Liver (tissue), 8 donors: ENCODE measurements at regions not wholly inside any gene's neighbourhood (a gene's known extent, or its start where the extent isn't known, plus 50 kb on each side); places are given as distances from the start of the nearest gene placed in this dataset.

Experiments used
- DNase-seq: peaks from one replicate; pipeline ENCODE4 v3.0.0-alpha.2; 2017; ENCODE audit warnings: low spot score
- H3K27ac ChIP-seq, 2 donors: one replicate each; pipeline ENCODE4 v1.7.0; 2013; ENCODE audit warnings: inconsistent platforms in 2 of 2, low read length in 2 of 2, control low read depth in 1 of 2, low read depth in 1 of 2, mild to moderate bottlenecking in 1 of 2
- H3K27me3 ChIP-seq, 4 donors: one replicate each; pipeline versions ENCODE4 v1.6.1 to v1.7.0; 2013; ENCODE audit warnings: low read length in 3 of 4, inconsistent platforms in 1 of 4, mild to moderate bottlenecking in 1 of 4, moderate library complexity in 1 of 4; ENCODE audit not compliant: control insufficient read depth in 4 of 4, insufficient read depth in 4 of 4
- H3K36me3 ChIP-seq, 4 donors: one replicate each; pipeline versions ENCODE4 v1.6.1 to v1.7.0; 2013; ENCODE audit warnings: low read length in 3 of 4, mild to moderate bottlenecking in 3 of 4, low read depth in 1 of 4, moderate library complexity in 1 of 4; ENCODE audit not compliant: control insufficient read depth in 4 of 4, insufficient read depth in 3 of 4
- H3K4me1 ChIP-seq, 4 donors: one replicate each; pipeline versions ENCODE4 v1.6.1 to v1.7.0; 2013; ENCODE audit warnings: low read length in 3 of 4, mild to moderate bottlenecking in 3 of 4, moderate library complexity in 1 of 4; ENCODE audit not compliant: control insufficient read depth in 4 of 4, insufficient read depth in 4 of 4
- H3K4me3 ChIP-seq, 3 donors: one replicate each; pipeline versions ENCODE4 v1.6.1 to v1.7.0; 2013; ENCODE audit warnings: low read length in 3 of 3, control low read depth in 1 of 3, low read depth in 1 of 3, mild to moderate bottlenecking in 1 of 3
- H3K9ac ChIP-seq, 2 donors: one replicate each; pipeline ENCODE4 v1.7.0; 2013; ENCODE audit warnings: low read length in 2 of 2, mild to moderate bottlenecking in 2 of 2, moderate library complexity in 2 of 2, control low read depth in 1 of 2, low read depth in 1 of 2
- H3K9me3 ChIP-seq, 4 donors: one replicate each; pipeline versions ENCODE4 v1.6.1 to v1.7.0; 2013; ENCODE audit warnings: low read length in 3 of 4; ENCODE audit not compliant: control insufficient read depth in 4 of 4
- EGR1 ChIP-seq, 2 donors: IDR thresholded peaks; 2 replicates each; pipeline ENCODE4 v1.6.1; 2016 to 2018; ENCODE audit warnings: antibody characterized with exemption in 2 of 2, low read depth in 2 of 2
- FOXA1 ChIP-seq: IDR thresholded peaks from 2 replicates; pipeline ENCODE4 v1.6.1; 2016; ENCODE audit warnings: antibody characterized with exemption
- FOXA2 ChIP-seq: IDR thresholded peaks from 2 replicates; pipeline ENCODE4 v1.6.1; 2016; ENCODE audit warnings: antibody characterized with exemption
- HNF4A ChIP-seq, 2 donors: conservative IDR thresholded peaks; 2 replicates each; pipeline ENCODE4 v1.6.1; 2016; ENCODE audit warnings: antibody characterized with exemption in 2 of 2, mild to moderate bottlenecking in 2 of 2
- HNF4G ChIP-seq: IDR thresholded peaks from 2 replicates; pipeline ENCODE4 v1.6.1; 2016; ENCODE audit warnings: antibody characterized with exemption
- JUND ChIP-seq, 2 donors: IDR thresholded peaks; 2 replicates each; pipeline ENCODE4 v1.6.1; 2016; ENCODE audit warnings: antibody characterized with exemption in 2 of 2
- NR2F2 ChIP-seq: IDR thresholded peaks from 2 replicates; pipeline ENCODE4 v1.6.1; 2016; ENCODE audit warnings: antibody characterized with exemption
- RAD21 ChIP-seq, 2 donors: IDR thresholded peaks; 2 replicates each; pipeline ENCODE4 v1.6.1; 2016; ENCODE audit warnings: antibody characterized with exemption in 2 of 2, mild to moderate bottlenecking in 2 of 2
- RXRA ChIP-seq, 2 donors: IDR thresholded peaks; 2 replicates each; pipeline ENCODE4 v1.6.1; 2017 to 2018; ENCODE audit warnings: antibody characterized with exemption in 2 of 2, mild to moderate bottlenecking in 1 of 2
- SP1 ChIP-seq: IDR thresholded peaks from 2 replicates; pipeline ENCODE4 v1.6.1; 2018; ENCODE audit warnings: antibody characterized with exemption, mild to moderate bottlenecking
- TAF1 ChIP-seq: conservative IDR thresholded peaks from 2 replicates; pipeline ENCODE4 v1.6.1; 2016; ENCODE audit warnings: antibody characterized with exemption, mild to moderate bottlenecking
- WGBS: extraction: QIAGEN DNeasy Blood & Tissue Kit; methylation state at CpG from one replicate; pipeline ENCODE4 v1.1.7; 2013; 5-methylcytosine and 5-hydroxymethylcytosine counted together
- TF ChIP-seq, protein P1 (sequence below): IDR thresholded peaks from 2 replicates; pipeline ENCODE4 v1.6.1; 2016; ENCODE audit warnings: antibody characterized with exemption
- TF ChIP-seq, protein P2 (sequence below): fragments of 150-350 bp; IDR thresholded peaks from 2 replicates; pipeline ENCODE4 v1.5.1; 2017; ENCODE audit warnings: improper control_type of control experiment, low read depth, low read length; ENCODE audit not compliant: missing input control
- TF ChIP-seq, protein P3 (sequence below): IDR thresholded peaks from 2 replicates; pipeline ENCODE4 v1.6.1; 2016; ENCODE audit warnings: antibody characterized with exemption, mild to moderate bottlenecking
- donor health status: healthy.
- donor health status: healthy.
- donor health status: healthy.
- donor health status: healthy.
- donor health status: healthy.

- Histone ChIP-seq H3K27ac (no peak overlapping the region), H3K36me3 (no peaks in the 10 kb centered on the region), H3K9ac (no peak overlapping the region), H3K27me3 (no peaks in the 10 kb centered on the region), H3K9me3 (no peaks in the 10 kb centered on the region), H3K4me3 (no peak overlapping the region), H3K4me1 (no peaks in the 10 kb centered on the region)
- DNase-seq: no peak
- TF ChIP-seq NR2F2 (no peak), RXRA (IDR thresholded peaks at IDR 0.05) (no peak), FOXA2 (no peak), HNF4G (no peak), FOXA1 (no peak)
- WGBS: 91% methylated on average over 1 of the region's 1 CpG
Observed at GRCh38 chr7:124674451-124674850, 91.1 kb downstream of the GPR37 start.

DNA sequence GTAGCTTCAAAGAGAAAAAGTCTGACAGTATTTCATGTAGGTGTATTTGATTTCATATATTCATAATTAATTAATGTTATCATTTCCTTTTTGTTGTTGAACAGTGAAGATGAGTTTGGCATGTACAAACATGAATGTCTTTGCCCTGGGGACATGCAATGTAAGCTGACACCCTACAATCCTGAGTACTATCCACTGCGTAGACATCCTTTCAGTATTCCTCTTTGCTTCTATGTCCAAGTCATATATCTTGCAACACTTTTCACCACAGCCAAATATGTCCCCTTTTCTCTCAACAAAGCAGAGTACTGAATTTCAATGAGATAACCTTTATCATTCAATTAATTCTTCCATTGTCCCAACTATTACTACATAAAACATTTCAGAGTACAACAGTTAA, 93.6 kb downstream of the GPR37 start:
- 96% methylated on average over 1 of the region's 1 CpG for WGBS
- Histone ChIP-seq H3K4me1 (peaks cover 0 to 10% (median 4%) of the 10 kb centered on the region in 4 donors), H3K27me3 (no peaks in the 10 kb centered on the region), H3K9me3 (no peaks in the 10 kb centered on the region), H3K27ac (no peak overlapping the region), H3K36me3 (no peaks in the 10 kb centered on the region), H3K9ac (no peak overlapping the region), H3K4me3 (no peak overlapping the region)
- TF ChIP-seq NR2F2: no peak
- TF ChIP-seq RXRA (IDR thresholded peaks at IDR 0.05): no peak
- TF ChIP-seq, protein P1, sequence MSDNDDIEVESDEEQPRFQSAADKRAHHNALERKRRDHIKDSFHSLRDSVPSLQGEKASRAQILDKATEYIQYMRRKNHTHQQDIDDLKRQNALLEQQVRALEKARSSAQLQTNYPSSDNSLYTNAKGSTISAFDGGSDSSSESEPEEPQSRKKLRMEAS: no peak
- TF ChIP-seq, protein P2, sequence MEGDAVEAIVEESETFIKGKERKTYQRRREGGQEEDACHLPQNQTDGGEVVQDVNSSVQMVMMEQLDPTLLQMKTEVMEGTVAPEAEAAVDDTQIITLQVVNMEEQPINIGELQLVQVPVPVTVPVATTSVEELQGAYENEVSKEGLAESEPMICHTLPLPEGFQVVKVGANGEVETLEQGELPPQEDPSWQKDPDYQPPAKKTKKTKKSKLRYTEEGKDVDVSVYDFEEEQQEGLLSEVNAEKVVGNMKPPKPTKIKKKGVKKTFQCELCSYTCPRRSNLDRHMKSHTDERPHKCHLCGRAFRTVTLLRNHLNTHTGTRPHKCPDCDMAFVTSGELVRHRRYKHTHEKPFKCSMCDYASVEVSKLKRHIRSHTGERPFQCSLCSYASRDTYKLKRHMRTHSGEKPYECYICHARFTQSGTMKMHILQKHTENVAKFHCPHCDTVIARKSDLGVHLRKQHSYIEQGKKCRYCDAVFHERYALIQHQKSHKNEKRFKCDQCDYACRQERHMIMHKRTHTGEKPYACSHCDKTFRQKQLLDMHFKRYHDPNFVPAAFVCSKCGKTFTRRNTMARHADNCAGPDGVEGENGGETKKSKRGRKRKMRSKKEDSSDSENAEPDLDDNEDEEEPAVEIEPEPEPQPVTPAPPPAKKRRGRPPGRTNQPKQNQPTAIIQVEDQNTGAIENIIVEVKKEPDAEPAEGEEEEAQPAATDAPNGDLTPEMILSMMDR: no peak
- no peak for TF ChIP-seq FOXA2
- TF ChIP-seq, protein P3, sequence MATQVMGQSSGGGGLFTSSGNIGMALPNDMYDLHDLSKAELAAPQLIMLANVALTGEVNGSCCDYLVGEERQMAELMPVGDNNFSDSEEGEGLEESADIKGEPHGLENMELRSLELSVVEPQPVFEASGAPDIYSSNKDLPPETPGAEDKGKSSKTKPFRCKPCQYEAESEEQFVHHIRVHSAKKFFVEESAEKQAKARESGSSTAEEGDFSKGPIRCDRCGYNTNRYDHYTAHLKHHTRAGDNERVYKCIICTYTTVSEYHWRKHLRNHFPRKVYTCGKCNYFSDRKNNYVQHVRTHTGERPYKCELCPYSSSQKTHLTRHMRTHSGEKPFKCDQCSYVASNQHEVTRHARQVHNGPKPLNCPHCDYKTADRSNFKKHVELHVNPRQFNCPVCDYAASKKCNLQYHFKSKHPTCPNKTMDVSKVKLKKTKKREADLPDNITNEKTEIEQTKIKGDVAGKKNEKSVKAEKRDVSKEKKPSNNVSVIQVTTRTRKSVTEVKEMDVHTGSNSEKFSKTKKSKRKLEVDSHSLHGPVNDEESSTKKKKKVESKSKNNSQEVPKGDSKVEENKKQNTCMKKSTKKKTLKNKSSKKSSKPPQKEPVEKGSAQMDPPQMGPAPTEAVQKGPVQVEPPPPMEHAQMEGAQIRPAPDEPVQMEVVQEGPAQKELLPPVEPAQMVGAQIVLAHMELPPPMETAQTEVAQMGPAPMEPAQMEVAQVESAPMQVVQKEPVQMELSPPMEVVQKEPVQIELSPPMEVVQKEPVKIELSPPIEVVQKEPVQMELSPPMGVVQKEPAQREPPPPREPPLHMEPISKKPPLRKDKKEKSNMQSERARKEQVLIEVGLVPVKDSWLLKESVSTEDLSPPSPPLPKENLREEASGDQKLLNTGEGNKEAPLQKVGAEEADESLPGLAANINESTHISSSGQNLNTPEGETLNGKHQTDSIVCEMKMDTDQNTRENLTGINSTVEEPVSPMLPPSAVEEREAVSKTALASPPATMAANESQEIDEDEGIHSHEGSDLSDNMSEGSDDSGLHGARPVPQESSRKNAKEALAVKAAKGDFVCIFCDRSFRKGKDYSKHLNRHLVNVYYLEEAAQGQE: no peak
- no peak for TF ChIP-seq EGR1 (IDR thresholded peaks at IDR 0.05; ENCODE audit: low read depth in 2 of 2)
- no peak for TF ChIP-seq HNF4A (conservative IDR thresholded peaks at IDR 0.05)
- TF ChIP-seq FOXA1: no peak
- no peak for TF ChIP-seq TAF1
- TF ChIP-seq SP1: no peak
- TF ChIP-seq RAD21 (IDR thresholded peaks at IDR 0.05): no peak
- TF ChIP-seq HNF4G: no peak
- no peak for TF ChIP-seq JUND (IDR thresholded peaks at IDR 0.05)
- no peak for DNase-seq
